HUDEP-2 (cell line): ENCODE measurements at regions not wholly inside any gene's neighbourhood (a gene's known extent, or its start where the extent isn't known, plus 50 kb on each side); places are given as distances from the start of the nearest gene placed in this dataset.

Experiments
- DNase-seq, 76 experiments: peaks; one replicate each; lab custom pipeline; 2025; ENCODE audit not compliant: unreplicated experiment in 76 of 76; lab: John Stamatoyannopoulos, UW

- no peak for DNase-seq
Measured at GRCh38 chr4:7128234-7128633, 60.4 kb upstream of the GRPEL1 start.

GRCh38 chr4:7127576-7127975, 59.7 kb upstream of the GRPEL1 start:
- no peak for DNase-seq

DNA sequence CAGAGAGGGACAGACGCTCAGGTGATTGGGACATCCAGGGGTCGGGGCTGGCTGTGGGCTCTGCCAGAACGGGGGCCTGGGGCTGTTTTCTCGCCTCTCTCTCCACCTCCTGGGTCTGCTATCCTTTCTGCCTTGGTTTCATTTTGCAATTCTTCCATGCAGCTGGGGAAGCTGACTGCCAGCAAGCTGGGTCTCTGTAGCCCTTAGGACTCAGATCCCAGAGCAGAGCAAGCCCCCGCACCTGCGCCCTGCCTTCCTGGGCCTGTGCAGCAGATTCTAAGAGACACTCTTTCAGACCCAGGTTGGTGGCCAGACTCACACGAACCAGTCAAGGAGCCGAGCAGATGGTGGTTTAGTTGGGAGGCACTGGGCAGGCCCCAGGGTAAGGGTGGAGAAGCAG, 59.1 kb upstream of the GRPEL1 start:
- no peak for DNase-seq

DNA sequence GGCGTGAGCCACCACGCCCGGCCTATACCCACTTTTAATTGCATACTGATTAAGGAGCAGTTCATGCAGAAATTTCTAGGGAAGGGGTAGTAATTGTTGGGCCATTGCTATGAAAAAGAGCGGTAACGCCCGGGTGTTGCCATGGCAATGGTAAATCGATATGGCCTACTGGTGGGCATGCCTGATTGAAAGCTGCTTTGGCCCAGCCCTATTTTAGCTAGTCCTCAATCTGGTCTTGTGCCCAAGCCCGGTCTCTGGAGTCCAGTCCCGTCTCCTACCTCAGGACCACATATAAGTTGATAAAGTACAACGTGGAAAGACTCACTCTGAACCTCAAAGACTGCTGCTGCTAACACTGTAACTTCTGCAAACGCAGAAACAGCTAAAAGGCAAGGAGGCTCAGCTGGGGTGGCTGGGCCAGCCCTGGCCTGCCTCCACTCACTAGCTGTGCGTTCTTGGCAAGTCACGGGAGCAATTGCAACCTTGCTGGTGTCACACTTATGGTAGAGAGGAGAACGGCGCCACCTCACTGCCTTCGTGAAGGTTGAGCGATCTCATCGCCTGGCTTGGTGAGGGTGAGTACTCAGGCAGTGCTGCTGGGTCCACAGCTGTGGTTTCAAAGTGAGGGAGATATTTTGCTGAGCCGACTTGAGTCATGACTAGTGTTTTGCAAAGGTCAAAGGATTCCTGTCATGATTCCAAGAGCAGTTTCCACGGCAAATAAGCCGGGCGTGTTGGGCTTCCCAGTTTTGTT, 57.0 kb upstream of the GRPEL1 start:
- DNase-seq, result peak in 2 of 76 experiments; percentile 5 to 6

- DNase-seq, result no peak
Measured at GRCh38 chr4:7121866-7122653, 54.2 kb upstream of the GRPEL1 start.

- no peak for DNase-seq
Measured at GRCh38 chr4:7121174-7121573, 53.3 kb upstream of the GRPEL1 start.

DNA sequence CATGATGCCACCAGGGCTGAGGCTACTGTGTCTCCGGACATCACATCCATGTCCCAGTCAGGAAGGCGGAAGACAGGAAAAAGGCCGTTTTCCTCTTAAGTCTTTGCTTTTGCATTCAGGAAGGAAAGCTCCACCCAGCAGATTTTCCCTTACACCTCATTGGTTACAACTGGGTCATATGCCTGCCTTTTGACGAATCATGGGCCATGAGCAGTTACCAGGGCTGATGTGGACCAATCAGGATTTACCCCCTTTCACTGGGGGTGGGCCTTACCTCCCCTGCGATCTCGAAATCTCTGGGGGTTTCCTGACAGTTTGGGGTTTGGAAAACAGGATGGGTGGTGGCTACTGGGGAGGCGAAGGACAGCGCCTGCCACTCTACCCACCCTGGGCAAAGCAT, 52.5 kb upstream of the GRPEL1 start:
- no peak for DNase-seq

GRCh38 chr4:7118013-7118832, 50.4 kb upstream of the GRPEL1 start:
- no peak for DNase-seq
